WTC11 (cell line): ENCODE measurements at regions not wholly inside any gene's neighbourhood (a gene's known extent, or its start where the extent isn't known, plus 50 kb on each side); places are given as distances from the start of the nearest gene placed in this dataset.

ENCODE experiments used
- ATAC-seq: fragments of 200-7000 bp; cut with Tn5 transposase; 2 replicates; pipeline ENCODE4 v1.10.0; 2021; ENCODE audit warnings: mild to moderate bottlenecking, moderate library complexity
- CTCF ChIA-PET: fragments of 300-600 bp; sonication (Branson Sonifier 250); formaldehyde crosslinking; loops from one replicate; lab custom pipeline; 2021; ENCODE audit warnings: antibody characterized with exemption; lab: Charles Lee
- POLR2A ChIA-PET: fragments of 350-600 bp; sonication (Branson Sonifier 250); formaldehyde crosslinking; loops from one replicate; lab custom pipeline; 2021; ENCODE audit warnings: antibody characterized with exemption; lab: Charles Lee
- DNase-seq: peaks from one replicate; pipeline ENCODE4 v3.0.0; 2021; ENCODE audit warnings: low spot score
- H3K27ac Mint-ChIP-seq: 2 replicates; pipeline ENCODE4 v1.8.0; 2021; ENCODE audit warnings: mixed read lengths
- H3K27me3 Mint-ChIP-seq: 2 replicates; pipeline ENCODE4 v1.8.0; 2021; ENCODE audit warnings: low read depth, mild to moderate bottlenecking, moderate library complexity, mixed read lengths
- H3K36me3 Mint-ChIP-seq: 2 replicates; pipeline ENCODE4 v1.8.0; 2021; ENCODE audit warnings: mixed read lengths
- H3K4me1 Mint-ChIP-seq: 2 replicates; pipeline ENCODE4 v1.8.0; 2022; ENCODE audit warnings: mixed read lengths
- H3K4me3 Mint-ChIP-seq: 2 replicates; pipeline ENCODE4 v1.8.0; 2021; ENCODE audit warnings: mild to moderate bottlenecking, moderate library complexity, mixed read lengths
- H3K9me3 Mint-ChIP-seq: 2 replicates; pipeline ENCODE4 v1.8.0; 2021; ENCODE audit warnings: mixed read lengths
- ATF1 ChIP-seq: sonication (generic); formaldehyde crosslinking; IDR thresholded peaks from 2 replicates; pipeline ENCODE4 v1.8.1; 2023; ENCODE audit warnings: mild to moderate bottlenecking, moderate library complexity, missing genetic modification reagents
- ATF3 ChIP-seq: sonication (generic); formaldehyde crosslinking; conservative IDR thresholded peaks from 2 replicates; pipeline ENCODE4 v1.8.1; 2022; ENCODE audit warnings: mild to moderate bottlenecking, missing genetic modification reagents
- CBFB ChIP-seq: sonication (generic); formaldehyde crosslinking; IDR thresholded peaks from 2 replicates; pipeline ENCODE4 v1.8.1; 2022; ENCODE audit warnings: mild to moderate bottlenecking, low read depth, missing genetic modification reagents
- CTCF ChIP-seq: fragments of 200-600 bp; IDR thresholded peaks from 2 replicates; pipeline ENCODE4 v1.8.0; 2022; ENCODE audit warnings: antibody characterized with exemption
- ELF4 ChIP-seq: sonication (generic); formaldehyde crosslinking; IDR thresholded peaks from 2 replicates; pipeline ENCODE4 v1.8.1; 2022; ENCODE audit warnings: low read depth, mild to moderate bottlenecking, moderate library complexity, missing genetic modification reagents
- EMX1 ChIP-seq: fragments of 250-450 bp; sonication (Bioruptor Pico); IDR thresholded peaks from 2 replicates; pipeline ENCODE4 v1.8.0; 2021; ENCODE audit warnings: mild to moderate bottlenecking
- ERG ChIP-seq: fragments of 250-450 bp; sonication (Bioruptor Pico); IDR thresholded peaks from 2 replicates; pipeline ENCODE4 v1.8.0; 2021; ENCODE audit warnings: mild to moderate bottlenecking
- FOXK1 ChIP-seq: sonication (generic); formaldehyde crosslinking; IDR thresholded peaks from 2 replicates; pipeline ENCODE4 v1.8.0; 2022; ENCODE audit warnings: mild to moderate bottlenecking, moderate library complexity, missing genetic modification reagents
- GABPB1 ChIP-seq: sonication (generic); formaldehyde crosslinking; IDR thresholded peaks from 2 replicates; pipeline ENCODE4 v1.8.1; 2023; ENCODE audit warnings: mild to moderate bottlenecking, missing genetic modification reagents
- GRHL2 ChIP-seq: fragments of 250-450 bp; sonication (Bioruptor Pico); IDR thresholded peaks from 2 replicates; pipeline ENCODE4 v1.8.0; 2022; ENCODE audit warnings: mild to moderate bottlenecking, moderate library complexity; ENCODE audit not compliant: insufficient replicate concordance, severe bottlenecking
- GTF2I ChIP-seq: fragments of 250-450 bp; sonication (Bioruptor Pico); conservative IDR thresholded peaks from 2 replicates; pipeline ENCODE4 v1.4.0; 2021; ENCODE audit warnings: mild to moderate bottlenecking
- HMGA2 ChIP-seq: fragments of 250-450 bp; sonication (Bioruptor Pico); IDR thresholded peaks from 2 replicates; pipeline ENCODE4 v1.4.0; 2021; ENCODE audit warnings: mild to moderate bottlenecking, moderate library complexity
- IRF1 ChIP-seq: sonication (generic); formaldehyde crosslinking; IDR thresholded peaks from 2 replicates; pipeline ENCODE4 v1.8.0; 2023; ENCODE audit warnings: missing genetic modification reagents
- IRF2 ChIP-seq: sonication (generic); formaldehyde crosslinking; IDR thresholded peaks from 2 replicates; pipeline ENCODE4 v1.8.0; 2022; ENCODE audit warnings: low read depth, missing genetic modification reagents, borderline replicate concordance
- MAX ChIP-seq: sonication (generic); formaldehyde crosslinking; IDR thresholded peaks from 2 replicates; pipeline ENCODE4 v1.8.0; 2022; ENCODE audit warnings: mild to moderate bottlenecking, missing genetic modification reagents
- NFE2L1 ChIP-seq: sonication (generic); formaldehyde crosslinking; IDR thresholded peaks from 2 replicates; pipeline ENCODE4 v1.8.1; 2023; ENCODE audit warnings: missing genetic modification reagents
- NFYB ChIP-seq: sonication (generic); formaldehyde crosslinking; conservative IDR thresholded peaks from 2 replicates; pipeline ENCODE4 v1.8.0; 2022; ENCODE audit warnings: low read depth, missing genetic modification reagents
- NR2C2 ChIP-seq: sonication (generic); formaldehyde crosslinking; IDR thresholded peaks from 2 replicates; pipeline ENCODE4 v1.8.0; 2022; ENCODE audit warnings: mild to moderate bottlenecking, missing genetic modification reagents
- NR3C1 ChIP-seq: sonication (generic); formaldehyde crosslinking; conservative IDR thresholded peaks from 2 replicates; pipeline ENCODE4 v1.8.1; 2023; ENCODE audit warnings: low read depth, mild to moderate bottlenecking, missing genetic modification reagents
- RORB ChIP-seq: fragments of 250-450 bp; sonication (Bioruptor Pico); IDR thresholded peaks from 2 replicates; pipeline ENCODE4 v1.9.0; 2021; ENCODE audit warnings: mild to moderate bottlenecking
- SMAD3 ChIP-seq: sonication (generic); formaldehyde crosslinking; IDR thresholded peaks from 2 replicates; pipeline ENCODE4 v1.8.0; 2022; ENCODE audit warnings: missing genetic modification reagents, mild to moderate bottlenecking, borderline replicate concordance
- SMAD4 ChIP-seq: sonication (generic); formaldehyde crosslinking; IDR thresholded peaks from 2 replicates; pipeline ENCODE4 v1.8.0; 2022; ENCODE audit warnings: mild to moderate bottlenecking, missing genetic modification reagents
- SP1 ChIP-seq: sonication (generic); formaldehyde crosslinking; conservative IDR thresholded peaks from 2 replicates; pipeline ENCODE4 v1.8.1; 2022; ENCODE audit warnings: missing genetic modification reagents
- USF1 ChIP-seq: sonication (generic); formaldehyde crosslinking; IDR thresholded peaks from 2 replicates; pipeline ENCODE4 v1.8.0; 2022; ENCODE audit warnings: mild to moderate bottlenecking, missing genetic modification reagents
- ZNF121 ChIP-seq: sonication (generic); formaldehyde crosslinking; IDR thresholded peaks from 2 replicates; pipeline ENCODE4 v1.8.0; 2023; ENCODE audit warnings: missing genetic modification reagents
- ZNF219 ChIP-seq: sonication (generic); formaldehyde crosslinking; IDR thresholded peaks from 2 replicates; pipeline ENCODE4 v1.8.0; 2023; ENCODE audit warnings: missing genetic modification reagents, mild to moderate bottlenecking, borderline replicate concordance
- ZNF423 ChIP-seq: fragments of 250-450 bp; sonication (Bioruptor Pico); IDR thresholded peaks from 2 replicates; pipeline ENCODE4 v2.1.2; 2022; ENCODE audit warnings: mild to moderate bottlenecking, moderate library complexity
- ZNF512 ChIP-seq: sonication (generic); formaldehyde crosslinking; IDR thresholded peaks from 2 replicates; pipeline ENCODE4 v1.8.1; 2022; ENCODE audit warnings: missing genetic modification reagents, borderline replicate concordance
- ZNF671 ChIP-seq: fragments of 250-450 bp; sonication (Bioruptor Pico); IDR thresholded peaks from 2 replicates; pipeline ENCODE4 v1.8.0; 2021; ENCODE audit warnings: mild to moderate bottlenecking

- TF ChIP-seq NFYB (CRISPR knock-in tag) (no peak), SP1 (no peak), IRF2 (no peak)
These were observed 65.7 kb upstream of the FOXF1 start (continued) for GRCh38 chr16:86444661-86445060.

GRCh38 chr16:86446279-86446678, 64.0 kb upstream of the FOXF1 start:
- DNase-seq = no peak
- ChIA-PET CTCF (no interaction called here), POLR2A (no interaction called here)
- Mint-ChIP-seq H3K36me3 (no peaks in the 10 kb centered on the region), H3K4me1 (no peaks in the 10 kb centered on the region), H3K27ac (no peak overlapping the region), H3K27me3 (no peaks in the 10 kb centered on the region; the same call in 1 of the 2 replicates), H3K9me3 (peaks cover 12% of the 10 kb centered on the region; the same call in 1 of the 2 replicates), H3K4me3 (no peak overlapping the region)
- ATAC-seq = no peak
- no peak for TF ChIP-seq ERG
- no peak for TF ChIP-seq ZNF512 (CRISPR knock-in tag)
- TF ChIP-seq HMGA2 (CRISPR knock-in tag) = no peak
- TF ChIP-seq GRHL2 (CRISPR knock-in tag) = no peak
- TF ChIP-seq ELF4 = no peak
- TF ChIP-seq MAX = no peak
- no peak for TF ChIP-seq EMX1 (CRISPR knock-in tag)
- no peak for TF ChIP-seq RORB (CRISPR knock-in tag)
- TF ChIP-seq ZNF219 (CRISPR knock-in tag) = no peak
- TF ChIP-seq NFE2L1 (CRISPR knock-in tag) = no peak
- no peak for TF ChIP-seq GTF2I
- no peak for TF ChIP-seq ZNF423 (CRISPR knock-in tag)
- TF ChIP-seq SMAD3 (CRISPR knock-in tag) = no peak
- no peak for TF ChIP-seq FOXK1
- TF ChIP-seq USF1 (CRISPR knock-in tag) = no peak
- TF ChIP-seq ATF1 (CRISPR knock-in tag) = no peak
- no peak for TF ChIP-seq NR3C1 (CRISPR knock-in tag)
- no peak for TF ChIP-seq SP1
- no peak for TF ChIP-seq ZNF121 (CRISPR knock-in tag)
- no peak for TF ChIP-seq CTCF

- H3K36me3 Mint-ChIP-seq = no peaks in the 10 kb centered on the region
- DNase-seq (no peak), ATAC-seq (no peak)
- H3K27ac Mint-ChIP-seq = no peak overlapping the region
- no peaks in the 10 kb centered on the region for H3K4me1 Mint-ChIP-seq
- no peaks in the 10 kb centered on the region; the same call in 1 of the 2 replicates for H3K27me3 Mint-ChIP-seq
- ChIA-PET POLR2A (no interaction called here), CTCF (no interaction called here)
- H3K4me3 Mint-ChIP-seq = no peak overlapping the region
- peaks cover 12% of the 10 kb centered on the region; the same call in 1 of the 2 replicates for H3K9me3 Mint-ChIP-seq
- no peak for TF ChIP-seq SMAD4 (CRISPR knock-in tag)
- TF ChIP-seq IRF1 (CRISPR knock-in tag) = no peak
- TF ChIP-seq GABPB1 = no peak
- no peak for TF ChIP-seq NR2C2 (CRISPR knock-in tag)
- TF ChIP-seq ZNF671 = no peak
- TF ChIP-seq CBFB (CRISPR knock-in tag) = no peak
- TF ChIP-seq ATF3 = no peak
These were observed 63.1 kb upstream of the FOXF1 start for GRCh38 chr16:86447228-86447627.
